ENCODE measurements at regions not wholly inside any gene's neighbourhood (a gene's known extent, or its start where the extent isn't known, plus 50 kb on each side); places are given as distances from the start of the nearest gene placed in this dataset.

DNA sequence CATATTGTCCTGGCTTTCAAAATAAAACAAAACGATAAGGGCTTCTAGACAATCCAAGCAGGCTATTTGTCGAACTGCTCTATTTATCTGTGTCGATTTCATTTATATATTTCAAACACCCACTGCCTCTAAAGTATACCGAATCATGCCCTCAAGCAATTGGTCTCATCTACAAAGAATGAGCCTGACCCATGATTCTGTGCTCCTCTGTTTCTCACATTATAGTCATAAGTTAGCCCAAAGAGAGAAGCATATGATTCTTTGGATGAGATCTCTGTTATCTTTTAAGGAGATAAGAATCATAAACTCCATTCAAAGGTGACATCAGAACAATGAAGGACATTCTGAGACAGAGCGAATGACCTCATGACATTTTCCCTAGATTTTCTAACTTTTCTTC is 191.1 kb downstream of the MAP2K6 start:
- no peak for DNase-seq (ENCODE audit: low spot score)

DNA sequence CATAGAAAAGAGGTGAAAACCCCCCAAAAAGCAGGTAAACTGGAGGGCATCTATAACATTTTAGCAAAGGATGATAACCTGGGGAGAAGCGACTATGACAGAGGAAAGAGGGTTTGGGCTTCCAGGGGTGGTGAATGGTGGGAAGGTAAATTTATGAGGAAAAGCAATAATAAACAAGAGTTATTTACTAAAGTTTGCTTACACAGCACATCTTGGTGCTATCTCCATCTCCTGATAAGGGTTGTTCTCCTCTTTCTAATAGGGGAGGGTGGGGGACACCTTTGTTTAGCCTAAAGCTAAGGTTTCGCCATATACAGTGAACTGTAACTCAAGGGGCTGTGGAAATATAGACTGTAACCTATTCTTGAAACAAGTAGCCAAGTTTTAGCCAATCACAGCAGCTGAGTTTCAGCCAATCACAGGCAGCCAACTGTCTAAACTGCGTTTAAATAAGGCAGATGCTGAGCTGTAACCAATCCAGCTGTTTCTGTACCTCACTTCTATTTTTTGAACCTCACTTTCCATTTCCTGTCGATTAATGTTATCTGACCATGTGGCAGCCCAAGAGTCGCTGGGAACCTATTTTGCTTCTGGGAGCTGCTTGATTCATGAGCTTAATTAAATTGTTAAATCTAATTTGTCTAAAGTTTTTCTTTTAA is 191.8 kb downstream of the MAP2K6 start:
- DNase-seq (ENCODE audit: low spot score): no peak

DNA sequence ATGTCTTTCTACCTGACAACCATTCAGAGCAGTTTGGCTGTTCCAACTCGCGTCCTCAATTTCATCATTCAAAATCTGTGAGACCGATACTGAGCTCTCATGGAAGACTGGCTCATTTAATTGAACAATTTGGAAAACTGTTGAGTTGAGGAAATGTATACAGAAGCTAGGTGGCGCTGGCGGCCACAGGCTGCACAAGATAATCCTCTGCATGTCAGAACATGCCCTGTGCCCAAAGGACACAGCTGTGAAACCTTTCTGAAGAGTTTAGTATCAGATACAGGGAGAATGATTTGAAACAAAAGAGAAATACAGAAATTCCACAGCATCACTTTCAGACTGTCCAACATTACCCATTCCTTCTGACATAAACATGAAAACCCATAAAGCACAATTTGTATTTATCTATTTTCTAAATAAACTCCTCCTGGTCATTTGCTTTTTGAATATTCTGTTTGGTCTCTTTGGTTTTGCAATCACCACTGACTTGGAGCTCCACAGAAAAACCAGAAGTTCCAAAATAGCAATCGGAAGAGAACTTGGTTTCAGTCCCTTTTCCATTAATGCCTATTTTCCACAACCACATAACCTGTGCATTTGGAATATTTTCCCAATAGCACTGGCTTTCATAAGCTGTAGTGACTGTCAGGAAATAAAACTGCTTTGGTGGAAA is 192.8 kb downstream of the MAP2K6 start:
- peak; percentile 65 for DNase-seq (ENCODE audit: low spot score)

DNA sequence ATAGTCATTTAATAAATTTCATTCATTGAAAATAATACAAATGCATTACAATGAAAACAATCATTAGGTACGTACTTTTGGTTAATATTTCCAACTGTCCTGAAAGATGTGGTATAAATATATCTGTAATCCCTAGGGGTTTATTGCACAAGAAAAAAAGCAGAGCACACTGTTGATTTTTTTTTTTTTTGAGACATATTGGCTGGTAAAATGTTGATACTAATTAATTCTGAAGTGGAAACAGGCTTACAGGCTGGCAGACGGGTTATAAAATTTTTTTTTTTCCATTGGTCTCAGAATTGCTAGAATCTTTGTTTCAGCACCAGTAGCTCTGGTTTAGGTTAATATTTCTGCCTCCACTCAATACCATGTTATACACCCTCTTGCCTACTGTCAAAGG is 193.6 kb downstream of the MAP2K6 start:
- DNase-seq (ENCODE audit: low spot score): no peak

DNA sequence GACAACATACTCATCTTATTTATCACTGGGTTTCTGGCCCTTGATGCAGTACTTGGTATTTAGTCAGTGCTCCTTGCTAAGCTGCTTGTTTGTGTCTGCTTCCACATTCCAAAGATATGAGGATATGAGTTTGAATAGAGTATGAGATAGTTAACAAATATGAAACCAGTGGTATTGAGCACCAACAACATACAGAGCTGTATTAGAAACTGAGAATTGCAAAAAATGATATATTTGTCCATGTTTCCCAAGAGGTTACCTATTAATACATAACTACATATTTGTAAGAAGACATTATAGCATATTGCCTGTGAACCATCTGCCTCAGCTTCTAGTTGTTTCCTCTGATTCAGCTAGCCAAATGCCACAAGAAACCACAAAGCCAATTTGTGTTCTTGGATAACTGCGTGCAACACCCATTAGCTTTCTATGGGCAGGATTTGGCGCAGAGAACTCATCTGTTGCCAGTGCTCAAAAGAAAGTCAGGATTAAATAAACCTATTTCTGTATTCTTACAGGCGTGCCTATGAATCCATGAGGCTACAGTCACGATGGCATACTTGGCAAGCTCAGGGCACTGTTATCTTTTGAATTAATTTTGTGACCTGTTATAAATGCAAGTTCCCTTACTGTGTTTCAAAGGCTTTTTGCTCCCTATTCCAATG is 194.4 kb downstream of the MAP2K6 start:
- DNase-seq (ENCODE audit: low spot score): peak; percentile 46

DNA sequence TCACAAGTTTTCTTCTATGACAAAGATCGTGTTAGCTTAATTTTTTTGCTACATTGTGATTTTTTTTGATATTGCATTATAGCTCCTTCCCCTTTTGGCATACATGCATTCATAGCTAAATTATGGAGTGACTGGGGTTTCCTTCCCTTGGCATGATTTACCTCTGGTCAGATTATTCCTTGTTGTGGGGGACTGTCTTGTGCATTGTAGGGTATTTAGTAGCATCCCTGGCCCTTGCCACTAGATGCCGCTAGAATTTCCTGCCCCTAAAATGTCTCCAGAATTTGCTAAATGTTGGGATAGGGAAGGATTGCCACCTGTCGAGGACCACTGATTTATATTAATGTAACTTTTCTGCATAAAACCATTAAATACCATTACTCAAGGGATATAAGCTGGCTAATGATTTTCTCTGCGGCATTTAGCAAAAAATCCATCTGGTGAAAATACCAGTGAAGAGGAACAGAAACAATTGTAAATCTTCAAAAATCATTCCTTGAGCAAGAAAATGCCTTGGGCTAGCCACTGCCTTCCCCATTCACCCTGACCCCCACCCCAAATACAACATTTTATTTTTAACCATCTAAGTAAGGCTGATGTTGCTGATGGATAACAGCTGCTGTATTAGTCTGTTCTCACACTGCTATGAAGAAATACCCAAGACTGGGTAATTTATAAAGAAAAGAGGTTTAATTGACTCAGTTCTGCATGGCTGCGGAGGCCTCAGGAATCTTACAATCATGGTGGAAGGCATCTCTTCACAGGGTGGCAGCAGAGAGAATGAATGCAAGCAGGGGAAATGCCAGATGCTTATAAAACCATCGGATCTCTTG is 195.2 kb downstream of the MAP2K6 start:
- peak; percentile 36 for DNase-seq (ENCODE audit: low spot score)

DNA sequence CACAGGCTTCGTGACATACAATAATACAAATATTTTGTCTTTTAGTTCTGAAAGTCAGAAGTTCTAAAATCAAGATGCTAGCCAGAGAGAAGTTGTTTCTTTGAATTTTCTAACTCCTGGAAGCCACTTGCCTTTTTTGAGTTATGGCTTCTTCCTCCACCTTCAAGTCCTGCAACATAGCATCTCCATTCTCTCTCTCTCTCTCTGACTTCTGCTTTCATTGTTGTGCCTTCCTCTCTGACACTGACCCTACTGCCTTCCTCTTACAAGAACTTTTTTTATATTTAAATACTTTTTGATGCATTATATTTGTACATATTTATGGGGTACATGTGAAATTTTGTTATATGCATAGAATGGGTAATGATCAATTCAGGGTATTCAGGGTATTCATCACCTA is 205.9 kb downstream of the MAP2K6 start:
- DNase-seq (ENCODE audit: low spot score): no peak

DNA sequence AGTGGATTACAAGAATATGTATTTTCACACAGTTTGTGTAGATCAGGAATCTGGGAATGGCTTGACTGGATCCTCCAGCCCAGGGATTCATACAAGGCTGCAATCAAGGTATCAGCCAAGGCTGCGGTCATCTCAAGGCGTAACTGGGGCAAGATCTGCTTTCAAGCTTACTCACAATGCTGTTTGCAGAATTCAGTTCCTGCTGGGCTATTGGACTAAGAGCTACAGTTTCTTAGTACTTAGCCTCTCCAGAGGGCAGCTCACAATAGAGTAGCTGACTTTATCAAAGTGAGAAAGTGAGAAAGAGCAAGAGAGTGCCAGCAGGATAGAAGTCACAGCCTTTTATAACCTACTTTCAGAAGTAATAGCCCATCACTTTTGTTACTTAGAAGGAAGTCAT is 211.0 kb downstream of the MAP2K6 start:
- DNase-seq (ENCODE audit: low spot score): no peak

DNA sequence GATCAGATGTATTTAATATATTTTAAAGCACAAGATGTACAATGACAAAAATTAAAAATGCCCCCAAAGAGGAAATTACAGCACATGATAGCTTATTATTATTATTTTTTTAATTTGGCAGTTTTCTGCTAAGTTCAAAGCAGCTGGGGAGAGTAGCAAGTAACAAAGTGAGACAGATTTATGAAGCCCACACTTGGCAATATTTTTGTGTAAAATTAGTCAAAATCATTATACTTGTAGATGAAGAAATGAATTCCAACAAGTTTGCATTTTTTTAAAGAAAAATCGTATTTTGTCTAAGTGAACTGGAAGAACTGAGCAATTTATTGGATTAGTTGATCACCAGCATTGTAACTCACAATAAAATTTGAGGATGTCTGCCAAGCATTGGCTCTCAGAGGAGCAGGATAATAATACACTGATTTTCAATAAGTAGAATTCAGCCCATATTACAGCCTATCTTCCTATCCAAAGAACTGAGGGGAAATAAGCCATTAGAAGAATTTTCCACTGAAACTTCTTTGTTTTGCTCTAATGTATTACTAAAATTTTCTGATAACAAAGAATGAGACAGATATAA is 215.6 kb downstream of the MAP2K6 start:
- no peak for DNase-seq (ENCODE audit: low spot score)

DNA sequence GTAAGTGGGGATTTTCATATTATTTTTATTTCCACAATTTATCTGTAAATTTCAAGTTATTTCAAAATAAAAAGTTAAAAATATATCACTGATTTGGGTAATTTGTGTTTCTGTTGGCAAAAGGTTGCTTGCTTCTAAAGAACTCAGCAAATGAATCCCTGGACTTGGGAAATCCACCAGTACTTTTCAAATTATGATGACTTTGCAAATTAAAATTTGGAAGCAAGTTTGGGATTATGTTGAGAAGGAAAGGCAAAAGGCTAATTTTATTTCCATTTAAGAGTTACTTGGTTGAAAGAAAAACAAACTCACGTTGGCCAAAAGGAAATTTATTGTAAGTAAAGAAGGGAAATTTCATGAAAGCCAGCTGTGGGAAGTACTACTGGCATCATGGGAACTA is 220.3 kb downstream of the MAP2K6 start:
- no peak for DNase-seq (ENCODE audit: low spot score)

DNA sequence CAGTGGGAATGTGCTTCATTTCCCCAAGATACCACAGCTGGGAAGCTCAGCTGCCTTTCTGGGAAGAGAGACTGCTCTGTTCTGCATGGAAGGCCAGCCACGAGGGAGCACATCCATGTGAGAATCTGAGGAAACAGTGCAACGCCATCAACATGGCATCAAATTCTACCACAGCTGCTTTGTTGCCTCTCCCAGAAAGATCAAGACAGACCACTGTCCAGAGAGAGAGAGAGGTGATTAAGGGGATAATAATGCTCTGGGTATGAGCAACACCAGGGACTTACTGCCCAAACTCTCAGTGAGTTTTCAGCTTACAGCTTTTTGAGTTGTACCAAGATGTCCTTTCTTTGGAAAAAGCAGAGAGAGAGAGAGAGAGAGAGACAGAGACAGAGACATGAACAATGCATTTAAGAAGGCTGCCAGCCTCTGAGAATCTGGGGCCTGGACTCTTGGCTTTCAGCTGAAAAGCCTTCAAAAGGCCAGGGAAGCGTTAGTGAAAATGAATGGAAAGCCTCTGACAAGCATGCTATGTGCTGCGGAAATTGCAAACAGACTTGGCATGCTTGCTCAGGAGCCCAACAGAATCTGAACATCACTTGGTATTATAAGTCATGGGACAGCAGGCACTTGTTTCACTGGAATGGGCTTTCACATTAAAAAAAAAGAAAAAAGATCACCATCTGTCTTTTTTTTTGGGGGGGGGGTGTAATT is 223.1 kb downstream of the MAP2K6 start:
- no peak for DNase-seq (ENCODE audit: low spot score)

DNA sequence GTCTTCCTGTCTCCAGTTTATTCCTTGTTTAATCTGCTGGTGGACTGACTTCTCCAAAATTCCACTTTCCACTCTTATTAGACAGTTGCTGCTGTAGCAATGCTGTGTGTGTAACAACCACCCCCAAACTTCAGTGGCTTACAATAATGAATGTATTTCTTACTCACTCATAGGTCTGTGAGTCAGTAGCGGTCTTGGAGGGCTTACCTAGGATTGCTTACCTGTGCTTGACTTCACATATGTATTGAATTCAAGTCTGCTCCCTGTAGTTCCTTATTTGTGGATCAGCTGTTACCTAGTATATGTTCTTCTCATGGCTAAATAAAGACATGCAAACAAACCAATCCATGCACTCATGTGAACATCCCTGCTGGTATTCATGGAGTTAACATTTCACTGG is 224.6 kb downstream of the MAP2K6 start:
- DNase-seq (ENCODE audit: low spot score): no peak

DNA sequence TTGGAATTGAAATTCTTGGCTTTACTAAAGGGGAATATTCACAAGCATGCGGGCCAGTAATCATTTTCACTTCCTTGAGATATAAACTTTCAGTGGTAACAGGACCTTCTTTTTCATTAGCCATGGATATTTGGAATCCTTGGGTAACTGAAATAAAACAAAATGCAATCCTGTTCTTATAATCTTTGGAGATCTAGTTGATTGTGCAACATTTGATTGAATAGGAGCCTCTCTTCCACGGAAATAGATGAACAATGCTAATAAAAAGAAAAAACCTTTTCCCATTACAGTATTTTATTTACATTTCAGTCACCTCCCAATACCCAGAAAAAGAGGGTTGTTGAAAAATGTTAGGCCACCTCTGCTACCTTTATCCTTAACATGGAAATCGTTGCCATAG is 225.6 kb downstream of the MAP2K6 start:
- DNase-seq (ENCODE audit: low spot score): no peak

DNA sequence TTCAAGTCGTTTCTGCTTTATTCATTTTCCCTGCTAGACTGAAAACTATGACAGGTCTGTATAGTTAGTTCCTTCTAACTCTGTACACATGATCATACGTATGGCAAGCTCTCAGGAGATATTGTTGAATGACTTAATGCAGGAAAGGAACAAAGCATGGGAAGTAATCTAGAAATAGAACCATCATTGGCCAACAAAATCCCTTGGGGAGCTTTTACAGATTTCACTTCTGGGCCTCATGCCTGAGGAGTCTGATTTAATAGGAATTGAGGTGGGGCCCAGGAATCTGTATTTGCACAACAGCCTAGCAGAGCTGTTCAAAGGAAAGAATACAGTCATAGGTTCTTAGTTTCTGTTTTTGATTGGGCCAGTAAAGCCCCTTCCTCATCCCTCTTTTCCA is 229.2 kb downstream of the MAP2K6 start:
- no peak for DNase-seq (ENCODE audit: low spot score)

DNA sequence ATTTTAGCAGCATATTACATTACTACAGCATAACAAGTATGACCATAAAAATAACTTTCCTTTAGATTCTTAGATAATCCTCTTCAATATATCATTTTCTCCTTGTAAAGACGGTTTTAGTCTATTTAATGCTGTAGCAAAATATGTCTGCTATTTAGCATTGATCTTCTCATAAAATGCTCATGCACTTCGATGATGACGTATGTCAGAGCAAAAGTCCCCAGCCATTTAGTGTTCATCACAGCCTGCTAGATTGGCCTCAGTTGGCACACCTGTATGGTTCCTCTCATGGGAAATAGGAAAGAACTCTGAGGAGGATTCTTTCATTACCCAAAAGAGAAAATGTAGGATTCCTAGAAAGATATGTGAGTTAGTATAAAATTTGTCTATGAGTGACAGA is 232.2 kb downstream of the MAP2K6 start:
- no peak for DNase-seq (ENCODE audit: low spot score)

DNA sequence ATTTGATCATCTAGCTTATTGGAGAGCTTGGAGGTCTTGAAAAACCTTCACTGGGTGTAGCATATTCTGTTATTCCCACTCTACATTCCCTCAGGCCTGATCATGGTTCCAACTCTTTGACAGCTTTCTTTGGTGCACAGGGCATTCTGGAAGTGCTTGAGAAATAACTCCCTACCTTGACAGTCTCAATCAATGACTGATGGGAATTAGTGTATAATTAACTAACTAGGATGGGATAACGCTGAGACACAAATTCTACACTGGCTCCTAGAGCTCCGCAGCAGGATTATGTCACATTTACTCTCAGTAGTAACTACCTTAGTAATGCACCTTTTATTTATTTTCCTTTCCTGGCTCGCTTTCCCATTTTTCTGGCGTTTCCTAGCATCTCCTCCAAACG is 236.4 kb downstream of the MAP2K6 start:
- DNase-seq (ENCODE audit: low spot score): no peak

DNA sequence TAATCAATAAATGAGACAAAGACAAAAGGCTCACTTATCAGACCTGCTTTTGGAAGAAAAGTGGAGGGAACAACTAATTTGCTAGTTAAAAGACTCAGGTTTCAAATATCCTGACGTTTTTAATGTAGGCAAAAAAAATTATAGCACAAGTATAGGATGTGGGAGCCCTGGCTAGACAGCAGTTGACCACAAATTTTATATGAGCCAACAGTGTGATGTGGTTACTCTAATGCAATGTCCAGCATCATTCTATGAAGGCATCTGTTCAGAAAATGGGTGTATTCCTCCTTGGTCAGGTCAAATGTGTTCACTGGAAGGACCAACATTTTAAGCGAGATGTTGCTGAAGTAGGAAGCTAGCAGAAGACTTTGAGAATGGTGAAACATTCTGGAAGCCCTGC is 237.4 kb downstream of the MAP2K6 start:
- DNase-seq (ENCODE audit: low spot score): no peak

DNA sequence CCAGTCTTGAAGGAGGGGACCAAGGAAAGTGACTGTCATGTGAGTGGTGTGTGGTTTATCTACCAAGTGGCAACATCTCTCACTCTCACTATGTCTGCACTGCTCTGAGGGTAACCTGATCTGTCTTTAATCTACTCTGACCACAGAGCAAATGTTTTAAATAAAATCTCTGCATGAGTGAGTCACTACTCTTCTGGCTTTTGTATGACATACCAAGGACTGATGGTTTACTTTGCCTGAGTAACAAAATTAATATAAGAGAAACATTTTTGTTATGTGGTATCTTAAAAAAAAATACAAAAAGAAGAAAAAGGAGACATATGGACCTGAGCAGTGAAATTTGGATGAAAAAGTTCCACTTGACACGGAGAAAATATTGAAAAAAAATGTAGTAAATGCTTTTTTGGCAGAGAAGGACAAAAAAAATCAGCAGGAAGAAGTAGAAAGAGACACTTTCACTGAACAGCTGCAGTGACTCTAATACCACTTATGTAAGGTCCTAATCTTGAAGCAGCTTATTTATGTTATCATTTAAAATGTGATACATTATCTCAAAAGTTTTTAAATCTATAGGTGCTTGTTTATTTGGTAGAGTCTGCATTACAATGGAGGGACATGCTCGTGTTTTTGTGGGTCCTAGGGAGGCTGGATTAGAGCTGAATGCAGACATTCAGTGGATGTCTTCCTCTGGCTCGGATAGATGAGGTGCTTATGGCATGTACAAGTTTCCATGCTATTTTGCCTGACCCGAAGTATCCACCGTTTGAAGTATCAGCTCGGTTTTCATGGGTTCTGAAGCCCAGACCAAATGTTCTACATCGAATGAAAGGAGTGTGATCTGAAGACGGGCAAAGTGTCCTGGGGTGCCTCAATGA is 240.7 kb downstream of the MAP2K6 start:
- no peak for DNase-seq (ENCODE audit: low spot score)

DNA sequence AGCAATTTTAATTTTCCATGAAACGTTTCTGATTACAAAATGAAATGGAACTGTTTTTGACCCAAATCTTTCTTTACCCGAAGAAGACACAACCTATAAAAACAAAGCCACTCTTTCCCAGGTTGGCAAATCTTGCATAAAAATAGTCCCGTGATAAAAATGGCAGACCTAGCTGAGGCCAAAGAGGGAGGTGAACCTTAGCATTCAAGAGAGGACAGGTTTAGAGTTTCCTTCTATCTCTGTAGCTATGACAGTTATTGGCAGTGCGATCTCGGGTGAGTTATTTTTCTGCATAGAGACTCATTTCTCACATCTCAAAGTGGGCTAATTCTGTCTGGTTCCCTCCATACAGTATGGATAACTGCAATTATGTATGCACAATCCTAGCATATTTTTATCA is 241.4 kb downstream of the MAP2K6 start:
- no peak for DNase-seq (ENCODE audit: low spot score)

DNA sequence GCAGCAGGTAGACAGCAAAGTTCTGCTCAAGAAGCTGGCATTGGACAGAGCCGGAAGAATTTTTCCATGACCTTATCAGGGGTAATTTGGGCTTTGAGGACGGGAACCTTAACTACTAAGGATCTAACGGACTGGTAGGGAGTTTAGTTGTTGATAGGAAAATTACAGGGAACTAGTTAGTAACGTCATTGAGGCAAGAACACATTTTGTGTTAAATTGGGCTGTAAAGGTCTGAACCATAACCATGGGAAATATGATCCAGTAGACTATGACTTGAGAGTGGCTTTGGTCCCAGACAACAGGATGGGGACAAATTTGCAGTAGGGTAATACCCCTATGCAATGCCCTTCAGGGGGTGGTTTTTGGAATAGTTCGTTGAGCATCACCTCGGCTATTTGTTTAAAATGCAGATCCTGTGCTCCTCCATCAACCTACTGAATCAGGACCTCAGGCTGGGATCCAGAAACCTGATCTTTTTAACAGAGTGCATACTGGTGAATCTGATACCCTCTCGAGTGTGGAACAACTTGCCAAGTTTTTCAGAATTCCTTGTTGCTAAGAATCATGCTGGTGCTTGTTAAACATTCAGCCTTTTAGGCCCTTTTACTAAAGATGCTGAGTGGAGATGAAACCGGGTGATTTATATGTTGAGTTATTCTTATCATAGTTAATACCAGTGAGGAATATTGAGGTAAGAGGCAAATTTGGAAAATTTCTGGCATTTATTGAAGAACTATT is 255.1 kb downstream of the MAP2K6 start:
- no peak for DNase-seq (ENCODE audit: low spot score)
